Nucleus accumbens (tissue), 56 donors: ENCODE measurements at regions not wholly inside any gene's neighbourhood (a gene's known extent, or its start where the extent isn't known, plus 50 kb on each side); places are given as distances from the start of the nearest gene placed in this dataset.

Source experiments
- DNase-seq, 56 donors: peaks; one replicate each; lab custom pipeline; 2025; lab: John Stamatoyannopoulos, UW

- DNase-seq: no peak
Measured at GRCh38 chr20:4521170-4521968, 164.9 kb upstream of the PRNP start.

DNA sequence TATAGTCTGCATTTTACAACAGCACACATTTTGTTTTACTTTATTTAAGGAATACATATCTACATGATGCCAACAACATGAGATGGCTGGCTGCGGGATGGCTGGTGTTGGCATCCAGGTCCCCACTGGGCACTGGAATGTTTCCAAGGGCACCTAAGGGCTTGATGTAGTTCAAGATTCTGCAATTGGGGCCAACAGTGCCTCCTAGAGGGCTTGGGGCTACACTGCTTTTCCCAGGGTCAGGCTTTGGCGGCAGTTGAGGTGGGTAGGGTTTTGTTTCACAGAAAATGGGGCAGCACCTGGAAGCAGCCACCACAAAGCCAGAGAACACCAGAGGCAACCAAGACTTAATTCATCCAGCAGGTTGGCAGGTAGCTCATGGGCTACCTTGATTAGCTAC is 166.7 kb upstream of the PRNP start:
- DNase-seq: no peak

GRCh38 chr20:4516876-4517275 is 169.4 kb upstream of the PRNP start:
- DNase-seq: no peak

DNA sequence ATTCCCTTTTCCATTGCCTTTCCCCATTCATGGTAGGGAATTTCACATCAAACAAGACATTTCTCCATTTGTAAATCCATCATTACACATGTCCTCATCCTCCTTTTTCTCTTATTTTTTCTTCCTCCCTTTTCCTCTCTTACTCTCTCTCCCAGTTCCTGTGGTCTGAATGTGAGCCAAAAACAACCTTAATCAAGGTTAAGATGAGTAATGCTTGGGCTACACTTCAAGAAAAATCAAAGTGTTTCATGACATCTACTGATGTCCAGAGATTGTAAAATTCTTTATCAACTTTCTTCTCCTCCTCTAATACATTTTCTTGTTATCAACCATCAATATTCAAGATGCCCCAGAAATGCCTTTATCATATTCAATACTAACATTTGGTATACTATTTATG is 172.5 kb upstream of the PRNP start:
- no peak for DNase-seq

GRCh38 chr20:4512891-4513550 is 173.2 kb upstream of the PRNP start:
- DNase-seq: peak in 6 of 56 donors; percentile 5 to 37 (median 10)

- DNase-seq: no peak
Measured at GRCh38 chr20:4511776-4512175, 174.5 kb upstream of the PRNP start.

DNA sequence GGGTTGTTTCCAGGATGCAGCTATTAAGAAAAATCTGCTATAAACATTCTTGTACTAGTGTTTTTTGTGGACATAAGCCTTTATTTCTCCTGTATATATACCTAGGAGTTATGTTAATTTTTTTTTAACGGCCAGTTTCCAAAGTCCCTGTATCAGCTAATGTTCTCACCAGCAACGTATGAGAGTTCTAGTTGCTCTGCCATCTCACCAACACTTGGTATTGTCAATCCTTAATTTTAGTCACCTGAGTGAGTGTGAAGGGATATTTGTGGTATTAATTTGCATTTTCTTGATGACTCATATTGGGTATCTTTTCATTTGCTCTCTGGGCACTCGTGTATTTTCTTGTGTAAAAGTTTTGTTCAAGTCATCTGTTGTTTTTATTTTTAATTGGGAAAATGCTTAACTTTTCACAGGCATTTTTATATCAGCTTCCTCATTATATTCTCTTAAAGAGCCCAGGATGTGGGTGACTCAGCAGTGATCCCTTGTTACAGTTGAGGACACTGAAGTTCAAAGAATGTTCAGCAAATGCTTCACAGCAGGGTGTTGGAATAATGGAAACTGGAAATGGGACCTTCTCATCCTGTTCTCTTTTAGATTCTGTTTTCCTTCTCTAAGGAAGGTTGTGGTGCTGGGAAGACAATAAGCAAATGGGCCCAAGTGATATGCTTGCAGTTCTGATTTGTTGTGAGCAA is 176.3 kb upstream of the PRNP start:
- DNase-seq: no peak

GRCh38 chr20:4508773-4509172 is 177.5 kb upstream of the PRNP start:
- DNase-seq: no peak

DNA sequence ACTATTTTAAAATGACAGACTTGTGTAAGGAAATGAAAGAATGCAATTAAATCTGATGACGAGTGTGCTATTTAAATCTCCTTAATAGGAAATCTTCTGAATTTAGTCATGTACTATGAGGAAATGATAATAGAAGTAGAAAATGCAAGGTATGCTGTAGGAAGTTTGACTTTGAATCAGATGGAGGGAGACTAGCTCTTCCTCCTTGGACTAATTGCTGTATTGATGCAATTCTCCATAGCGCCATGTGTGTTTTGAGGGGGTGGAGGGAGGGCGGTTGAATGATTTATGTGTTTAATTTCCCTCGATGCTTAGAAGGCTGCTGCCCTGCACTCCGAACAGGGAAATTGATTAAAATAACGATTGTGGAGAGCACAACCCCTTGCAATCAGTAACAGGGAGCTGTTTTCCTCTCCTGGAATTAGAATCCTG is 179.0 kb upstream of the PRNP start:
- DNase-seq: no peak

- no peak for DNase-seq
Measured at GRCh38 chr20:4504814-4505213, 181.4 kb upstream of the PRNP start.

- DNase-seq: no peak
Measured at GRCh38 chr20:4502756-4503155, 183.5 kb upstream of the PRNP start.

- DNase-seq: no peak
Measured at GRCh38 chr20:4493386-4493785, 192.9 kb upstream of the PRNP start.

GRCh38 chr20:4491643-4492042 is 194.6 kb upstream of the PRNP start:
- DNase-seq: no peak

GRCh38 chr20:4490606-4491280 is 195.5 kb upstream of the PRNP start:
- DNase-seq: no peak

DNA sequence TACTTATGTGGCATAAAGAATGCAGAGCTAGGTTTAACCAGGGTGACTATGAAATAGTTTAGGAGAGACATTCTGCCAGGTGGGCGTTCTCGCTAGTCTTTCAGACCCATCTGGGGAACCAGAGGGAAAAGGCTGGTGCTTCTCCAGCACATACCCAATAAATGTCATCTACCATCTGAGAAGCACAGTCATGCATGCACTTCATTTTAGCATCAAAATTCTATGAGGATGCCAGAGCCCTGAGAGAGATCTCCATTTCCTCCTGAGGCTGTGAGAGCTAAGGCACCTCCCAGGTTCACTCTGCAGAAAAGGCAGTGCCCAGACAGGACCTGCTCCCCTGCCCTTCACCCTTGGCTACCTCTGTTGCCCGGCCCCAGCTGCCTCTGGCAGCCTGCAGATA is 196.2 kb upstream of the PRNP start:
- DNase-seq: no peak

DNA sequence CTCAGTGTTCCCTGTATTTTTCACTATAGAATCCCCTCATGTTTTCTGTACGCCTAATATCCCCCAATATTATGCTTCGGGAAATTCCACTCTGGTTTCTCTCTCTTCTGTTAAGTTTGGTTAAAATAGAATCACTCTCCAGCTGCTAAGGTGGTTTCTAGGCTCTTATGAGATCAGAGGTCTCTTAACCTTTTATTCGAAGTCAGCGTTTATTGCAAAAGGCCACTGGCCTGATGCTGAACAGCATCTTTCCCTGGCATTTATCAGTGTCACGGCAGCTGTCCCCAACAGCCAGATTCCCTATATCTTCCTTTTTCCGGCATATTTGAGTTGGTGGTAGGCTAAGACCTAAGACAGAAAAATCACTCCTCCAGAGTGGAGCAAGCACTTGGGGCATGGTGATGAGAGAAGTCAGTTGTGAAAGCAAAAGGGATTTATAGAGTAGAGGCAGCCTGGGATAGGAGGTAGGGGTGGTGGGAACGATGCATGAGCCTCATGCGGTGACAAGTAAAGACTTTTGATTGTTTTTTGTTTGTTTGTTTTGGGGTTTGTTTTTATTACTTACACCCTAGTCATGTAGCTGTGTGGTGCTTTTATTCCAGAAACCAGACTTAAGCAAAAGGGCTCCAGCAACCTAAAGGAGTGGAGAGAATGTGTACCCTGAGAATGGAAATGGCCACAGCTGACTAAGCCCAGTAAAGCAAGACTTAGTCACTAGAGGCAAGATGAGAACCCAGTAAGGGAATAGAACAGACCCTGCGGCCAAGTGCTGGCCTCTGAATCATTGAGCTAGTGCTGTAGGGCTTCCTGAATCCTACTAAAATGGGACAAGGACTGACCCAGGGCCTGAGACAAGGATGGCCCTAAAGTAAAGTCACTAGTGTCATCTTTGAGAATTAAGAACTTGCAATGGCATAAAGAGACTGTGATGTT is 197.6 kb upstream of the PRNP start:
- DNase-seq: no peak

- DNase-seq: no peak
Measured at GRCh38 chr20:4484379-4484997, 201.8 kb upstream of the PRNP start.

DNA sequence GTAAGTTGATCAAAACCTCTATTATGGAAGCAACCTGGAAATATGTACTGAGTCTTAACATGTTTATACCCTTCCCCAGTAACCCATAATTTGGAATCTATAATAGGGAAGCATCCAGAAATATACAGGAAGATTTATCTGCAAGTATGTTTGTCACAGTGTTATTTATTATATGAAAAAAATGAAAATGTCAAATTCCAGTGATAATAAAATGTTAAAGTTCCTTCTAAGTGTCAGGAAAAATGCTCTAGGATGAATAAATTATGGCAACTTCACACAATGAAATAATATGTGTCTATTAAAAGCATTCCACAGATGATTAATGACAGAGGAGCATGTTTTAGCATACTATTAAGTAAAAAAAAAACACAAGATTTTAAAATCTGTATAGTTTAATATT is 202.3 kb upstream of the PRNP start:
- no peak for DNase-seq

GRCh38 chr20:4483486-4483885 is 202.8 kb upstream of the PRNP start:
- DNase-seq: no peak
